ENCODE measurements at regions not wholly inside any gene's neighbourhood (a gene's known extent, or its start where the extent isn't known, plus 50 kb on each side); places are given as distances from the start of the nearest gene placed in this dataset.

DNA sequence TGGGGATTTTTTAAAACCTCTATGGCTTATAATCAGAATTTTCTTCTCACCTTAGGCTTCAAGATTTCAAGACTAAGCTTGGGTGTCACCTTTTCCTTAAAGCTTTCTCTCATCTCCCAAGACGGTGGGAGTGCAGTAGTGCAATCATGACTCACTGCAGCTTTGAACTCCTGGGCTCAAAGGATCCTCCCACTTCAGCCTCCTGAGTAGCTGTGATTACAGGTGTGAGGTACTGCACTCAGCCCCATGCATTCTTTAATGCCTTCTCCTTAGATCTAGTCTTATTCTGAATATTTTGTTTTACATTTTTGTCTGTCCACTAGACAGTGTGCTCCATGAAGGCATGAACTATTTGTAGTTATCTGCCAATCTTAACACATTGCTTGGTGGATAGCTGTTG is 55.7 kb upstream of the FAT3 start:
- H3K79me2 ChIP-seq = no peaks in the 10 kb centered on the region
- no peak overlapping the region for H2AFZ ChIP-seq
- H4K20me1 ChIP-seq (ENCODE audit: insufficient read depth, poor library complexity, severe bottlenecking) = no peaks in the 10 kb centered on the region
- no peaks in the 10 kb centered on the region for H3K9me3 ChIP-seq (ENCODE audit: low read depth)
- 65% methylated on average over 1 of the region's 1 CpG for WGBS (ENCODE audit: low lambda C conversion rate, missing lambda C conversion rate)
- no peaks in the 10 kb centered on the region for H3K4me1 ChIP-seq (ENCODE audit: insufficient read depth)
- H3K27me3 ChIP-seq = no peaks in the 10 kb centered on the region
- H3K9me2 ChIP-seq (replicated peaks; ENCODE audit: insufficient read depth) = no peaks in the 10 kb centered on the region
- H3K4me3 ChIP-seq = no peak overlapping the region
- H3K36me3 ChIP-seq (replicated peaks; ENCODE audit: insufficient read depth, low read depth) = no peaks in the 10 kb centered on the region
- TF ChIP-seq EZH2 (IDR thresholded peaks at IDR 0.05; ENCODE audit: borderline replicate concordance) (no peak), EZH2phosphoT487 (IDR thresholded peaks at IDR 0.05; ENCODE audit: low read depth, severe bottlenecking, unreplicated experiment) (no peak)
- TF ChIP-seq, protein P1, sequence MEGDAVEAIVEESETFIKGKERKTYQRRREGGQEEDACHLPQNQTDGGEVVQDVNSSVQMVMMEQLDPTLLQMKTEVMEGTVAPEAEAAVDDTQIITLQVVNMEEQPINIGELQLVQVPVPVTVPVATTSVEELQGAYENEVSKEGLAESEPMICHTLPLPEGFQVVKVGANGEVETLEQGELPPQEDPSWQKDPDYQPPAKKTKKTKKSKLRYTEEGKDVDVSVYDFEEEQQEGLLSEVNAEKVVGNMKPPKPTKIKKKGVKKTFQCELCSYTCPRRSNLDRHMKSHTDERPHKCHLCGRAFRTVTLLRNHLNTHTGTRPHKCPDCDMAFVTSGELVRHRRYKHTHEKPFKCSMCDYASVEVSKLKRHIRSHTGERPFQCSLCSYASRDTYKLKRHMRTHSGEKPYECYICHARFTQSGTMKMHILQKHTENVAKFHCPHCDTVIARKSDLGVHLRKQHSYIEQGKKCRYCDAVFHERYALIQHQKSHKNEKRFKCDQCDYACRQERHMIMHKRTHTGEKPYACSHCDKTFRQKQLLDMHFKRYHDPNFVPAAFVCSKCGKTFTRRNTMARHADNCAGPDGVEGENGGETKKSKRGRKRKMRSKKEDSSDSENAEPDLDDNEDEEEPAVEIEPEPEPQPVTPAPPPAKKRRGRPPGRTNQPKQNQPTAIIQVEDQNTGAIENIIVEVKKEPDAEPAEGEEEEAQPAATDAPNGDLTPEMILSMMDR (IDR thresholded peaks at IDR 0.05; ENCODE audit: poor library complexity) = no peak
- no peak overlapping the region for H3K27ac ChIP-seq
- no peak for DNase-seq (ENCODE audit: low spot score)
- no peak overlapping the region for H3K4me2 ChIP-seq

DNA sequence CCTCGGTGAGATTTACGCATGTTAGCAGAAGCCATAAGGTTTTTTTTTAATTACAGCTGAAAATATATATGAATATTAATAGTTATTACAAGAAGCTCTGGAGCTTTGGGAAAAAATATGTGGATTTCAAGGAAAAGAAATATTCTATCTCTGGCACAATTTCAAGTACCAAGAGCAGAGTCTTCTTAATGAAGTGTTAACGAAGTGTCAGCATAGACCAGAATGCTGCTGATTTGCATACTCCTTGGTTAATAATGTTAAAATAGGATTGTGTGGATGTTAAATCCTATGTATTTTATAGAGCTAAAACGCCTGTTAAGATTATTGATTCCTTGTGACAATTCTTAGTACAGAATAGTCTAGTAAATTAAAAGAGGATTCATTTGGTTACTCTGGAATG is 57.0 kb upstream of the FAT3 start:
- H3K9me3 ChIP-seq (ENCODE audit: low read depth) = no peaks in the 10 kb centered on the region
- H3K4me2 ChIP-seq = no peak overlapping the region
- no peaks in the 10 kb centered on the region for H3K4me1 ChIP-seq (ENCODE audit: insufficient read depth)
- H3K36me3 ChIP-seq (replicated peaks; ENCODE audit: insufficient read depth, low read depth) = no peaks in the 10 kb centered on the region
- no peaks in the 10 kb centered on the region for H3K27me3 ChIP-seq
- no peaks in the 10 kb centered on the region for H3K79me2 ChIP-seq
- H3K4me3 ChIP-seq = no peak overlapping the region
- no peak for DNase-seq (ENCODE audit: low spot score)
- H2AFZ ChIP-seq = no peak overlapping the region
- no peaks in the 10 kb centered on the region for H3K9me2 ChIP-seq (replicated peaks; ENCODE audit: insufficient read depth)
- no peaks in the 10 kb centered on the region for H4K20me1 ChIP-seq (ENCODE audit: insufficient read depth, poor library complexity, severe bottlenecking)
- WGBS (ENCODE audit: low lambda C conversion rate, missing lambda C conversion rate) = 88% methylated on average over 4 of the region's 4 CpGs
- TF ChIP-seq EZH2phosphoT487 (IDR thresholded peaks at IDR 0.05; ENCODE audit: low read depth, severe bottlenecking, unreplicated experiment) (no peak), EZH2 (IDR thresholded peaks at IDR 0.05; ENCODE audit: borderline replicate concordance) (no peak)
- TF ChIP-seq, protein P1 (IDR thresholded peaks at IDR 0.05; ENCODE audit: poor library complexity) = no peak
- no peak overlapping the region for H3K27ac ChIP-seq

DNA sequence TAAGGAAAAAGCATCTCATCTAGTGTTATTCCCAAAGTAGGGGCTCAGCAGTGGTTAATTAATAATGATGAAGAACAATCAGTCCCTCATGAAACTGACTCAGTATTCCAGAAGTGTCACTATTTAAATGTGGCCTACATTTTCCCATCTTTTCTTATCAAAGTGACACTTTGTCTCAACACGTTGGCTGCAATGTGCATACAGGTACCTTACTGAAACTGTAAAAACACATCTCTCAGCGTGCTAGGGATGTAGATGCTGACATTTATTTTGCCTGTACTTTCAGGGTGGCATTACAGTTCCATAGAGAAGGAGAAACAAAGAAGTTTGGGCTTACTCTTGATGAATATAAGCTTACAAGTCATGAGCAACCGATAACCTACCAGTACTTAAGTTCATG is 58.3 kb upstream of the FAT3 start:
- no peak for DNase-seq (ENCODE audit: low spot score)
- TF ChIP-seq EZH2phosphoT487 (IDR thresholded peaks at IDR 0.05; ENCODE audit: low read depth, severe bottlenecking, unreplicated experiment) (no peak), EZH2 (IDR thresholded peaks at IDR 0.05; ENCODE audit: borderline replicate concordance) (no peak)
- TF ChIP-seq, protein P1 (IDR thresholded peaks at IDR 0.05; ENCODE audit: poor library complexity) = no peak
- Histone ChIP-seq H3K27me3 (no peaks in the 10 kb centered on the region), H3K36me3 (replicated peaks; ENCODE audit: insufficient read depth, low read depth) (no peaks in the 10 kb centered on the region), H3K9me3 (ENCODE audit: low read depth) (no peaks in the 10 kb centered on the region), H3K4me2 (no peak overlapping the region), H3K9me2 (replicated peaks; ENCODE audit: insufficient read depth) (no peaks in the 10 kb centered on the region), H2AFZ (no peak overlapping the region), H3K27ac (no peak overlapping the region), H4K20me1 (ENCODE audit: insufficient read depth, poor library complexity, severe bottlenecking) (no peaks in the 10 kb centered on the region), H3K79me2 (no peaks in the 10 kb centered on the region), H3K4me1 (ENCODE audit: insufficient read depth) (no peaks in the 10 kb centered on the region), H3K4me3 (no peak overlapping the region)
- WGBS (ENCODE audit: low lambda C conversion rate, missing lambda C conversion rate) = 93% methylated on average over 3 of the region's 3 CpGs

DNA sequence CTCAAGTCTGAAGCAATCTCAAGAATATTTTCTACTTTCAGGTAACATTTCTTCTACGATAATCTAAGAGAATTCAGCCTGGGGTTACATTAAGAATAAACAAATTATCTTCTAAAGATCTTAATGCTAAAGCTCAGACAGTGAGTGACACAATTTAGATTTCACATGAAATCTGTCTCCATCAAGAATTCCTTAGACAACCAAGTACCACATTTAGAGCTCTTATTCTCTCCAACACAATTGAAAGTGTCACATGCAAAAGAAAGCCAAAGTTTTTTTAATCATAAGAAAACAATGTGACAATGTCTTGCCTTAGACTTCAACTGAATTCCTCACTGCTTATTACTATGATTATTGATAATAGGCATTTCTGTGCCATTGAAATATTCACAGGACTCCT is 60.7 kb upstream of the FAT3 start:
- Histone ChIP-seq H3K4me1 (ENCODE audit: insufficient read depth) (no peaks in the 10 kb centered on the region), H3K27me3 (no peaks in the 10 kb centered on the region), H3K4me2 (no peak overlapping the region), H4K20me1 (ENCODE audit: insufficient read depth, poor library complexity, severe bottlenecking) (no peaks in the 10 kb centered on the region), H3K79me2 (no peaks in the 10 kb centered on the region), H2AFZ (no peak overlapping the region), H3K4me3 (no peak overlapping the region), H3K9me2 (replicated peaks; ENCODE audit: insufficient read depth) (no peaks in the 10 kb centered on the region), H3K9me3 (ENCODE audit: low read depth) (no peaks in the 10 kb centered on the region), H3K27ac (no peak overlapping the region), H3K36me3 (replicated peaks; ENCODE audit: insufficient read depth, low read depth) (no peaks in the 10 kb centered on the region)
- 81% methylated on average over 1 of the region's 1 CpG for WGBS (ENCODE audit: low lambda C conversion rate, missing lambda C conversion rate)
- DNase-seq (ENCODE audit: low spot score) = no peak
- TF ChIP-seq EZH2 (IDR thresholded peaks at IDR 0.05; ENCODE audit: borderline replicate concordance) (no peak), EZH2phosphoT487 (IDR thresholded peaks at IDR 0.05; ENCODE audit: low read depth, severe bottlenecking, unreplicated experiment) (no peak)
- TF ChIP-seq, protein P1 (IDR thresholded peaks at IDR 0.05; ENCODE audit: poor library complexity) = no peak

Data from hepatocyte (in vitro differentiated cells).